ENCODE measurements at regions not wholly inside any gene's neighbourhood (a gene's known extent, or its start where the extent isn't known, plus 50 kb on each side); places are given as distances from the start of the nearest gene placed in this dataset.

- DNase-seq (ENCODE audit: low read depth) = no peak
- H3K4me3 ChIP-seq (ENCODE audit: low read depth, low read length) = no peak overlapping the region
- TF ChIP-seq CTCF (conservative IDR thresholded peaks at IDR 0.05; ENCODE audit: low read depth, low read length) = no peak
Measured at GRCh38 chr9:115657695-115658094, 495.9 kb upstream of the PAPPA start.

- TF ChIP-seq CTCF (conservative IDR thresholded peaks at IDR 0.05; ENCODE audit: low read depth, low read length) = no peak
- no peak overlapping the region for H3K4me3 ChIP-seq (ENCODE audit: low read depth, low read length)
- DNase-seq (ENCODE audit: low read depth) = no peak
Measured at GRCh38 chr9:115665519-115665918, 488.1 kb upstream of the PAPPA start.

- no peak overlapping the region for H3K4me3 ChIP-seq (ENCODE audit: low read depth, low read length)
- DNase-seq (ENCODE audit: low read depth) = peak; percentile 94
- TF ChIP-seq CTCF (conservative IDR thresholded peaks at IDR 0.05; ENCODE audit: low read depth, low read length) = no peak
Measured at GRCh38 chr9:115668521-115668920, 485.1 kb upstream of the PAPPA start.

- no peak for DNase-seq (ENCODE audit: low read depth)
- no peak overlapping the region for H3K4me3 ChIP-seq (ENCODE audit: low read depth, low read length)
- no peak for TF ChIP-seq CTCF (conservative IDR thresholded peaks at IDR 0.05; ENCODE audit: low read depth, low read length)
Measured at GRCh38 chr9:115671236-115671962, 482.2 kb upstream of the PAPPA start.

- H3K4me3 ChIP-seq (ENCODE audit: low read depth, low read length) = no peak overlapping the region
- no peak for TF ChIP-seq CTCF (conservative IDR thresholded peaks at IDR 0.05; ENCODE audit: low read depth, low read length)
- DNase-seq (ENCODE audit: low read depth) = no peak
Measured at GRCh38 chr9:115671963-115672305, 481.7 kb upstream of the PAPPA start.

- H3K4me3 ChIP-seq (ENCODE audit: low read depth, low read length) = no peak overlapping the region
- DNase-seq (ENCODE audit: low read depth) = peak; percentile 98
- TF ChIP-seq CTCF (conservative IDR thresholded peaks at IDR 0.05; ENCODE audit: low read depth, low read length) = no peak
Measured at GRCh38 chr9:115672477-115673316, 480.9 kb upstream of the PAPPA start.

Data from choroid plexus epithelial cell (primary cell).